ENCODE measurements at regions not wholly inside any gene's neighbourhood (a gene's known extent, or its start where the extent isn't known, plus 50 kb on each side); places are given as distances from the start of the nearest gene placed in this dataset.

DNA sequence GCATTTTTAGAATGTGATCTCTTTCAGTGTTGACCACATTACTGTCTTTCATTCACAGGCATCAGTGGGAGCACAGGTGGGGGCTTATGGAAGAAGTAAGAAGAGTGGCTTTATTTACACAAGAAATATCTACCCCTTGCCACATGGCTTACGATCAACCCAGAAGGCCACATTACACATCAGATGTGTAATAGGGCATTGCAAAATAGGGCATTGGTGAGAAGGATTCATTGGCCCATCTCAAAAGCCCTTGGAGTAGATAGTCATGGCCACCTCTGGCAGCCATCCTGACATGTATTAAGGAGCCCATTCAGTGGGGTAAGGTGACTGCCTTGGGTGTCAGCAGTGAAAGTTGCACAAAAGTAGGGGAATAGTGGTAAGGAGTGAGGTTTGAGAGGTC lies 97.5 kb downstream of the MAFB start:
- TF ChIP-seq, protein P1, sequence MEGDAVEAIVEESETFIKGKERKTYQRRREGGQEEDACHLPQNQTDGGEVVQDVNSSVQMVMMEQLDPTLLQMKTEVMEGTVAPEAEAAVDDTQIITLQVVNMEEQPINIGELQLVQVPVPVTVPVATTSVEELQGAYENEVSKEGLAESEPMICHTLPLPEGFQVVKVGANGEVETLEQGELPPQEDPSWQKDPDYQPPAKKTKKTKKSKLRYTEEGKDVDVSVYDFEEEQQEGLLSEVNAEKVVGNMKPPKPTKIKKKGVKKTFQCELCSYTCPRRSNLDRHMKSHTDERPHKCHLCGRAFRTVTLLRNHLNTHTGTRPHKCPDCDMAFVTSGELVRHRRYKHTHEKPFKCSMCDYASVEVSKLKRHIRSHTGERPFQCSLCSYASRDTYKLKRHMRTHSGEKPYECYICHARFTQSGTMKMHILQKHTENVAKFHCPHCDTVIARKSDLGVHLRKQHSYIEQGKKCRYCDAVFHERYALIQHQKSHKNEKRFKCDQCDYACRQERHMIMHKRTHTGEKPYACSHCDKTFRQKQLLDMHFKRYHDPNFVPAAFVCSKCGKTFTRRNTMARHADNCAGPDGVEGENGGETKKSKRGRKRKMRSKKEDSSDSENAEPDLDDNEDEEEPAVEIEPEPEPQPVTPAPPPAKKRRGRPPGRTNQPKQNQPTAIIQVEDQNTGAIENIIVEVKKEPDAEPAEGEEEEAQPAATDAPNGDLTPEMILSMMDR (IDR thresholded peaks at IDR 0.05; ENCODE audit: poor library complexity) = no peak
- no peak for TF ChIP-seq EZH2 (IDR thresholded peaks at IDR 0.05; ENCODE audit: borderline replicate concordance)
- no peak for TF ChIP-seq EZH2phosphoT487 (IDR thresholded peaks at IDR 0.05; ENCODE audit: low read depth, severe bottlenecking, unreplicated experiment)
